IPS-15b (cell line): ENCODE measurements at regions not wholly inside any gene's neighbourhood (a gene's known extent, or its start where the extent isn't known, plus 50 kb on each side); places are given as distances from the start of the nearest gene placed in this dataset.

Source experiments
- H3K27me3 ChIP-seq: one replicate; pipeline ENCODE4 v1.6.1; 2013; ENCODE audit warnings: low read length; ENCODE audit not compliant: control insufficient read depth, insufficient read depth
- H3K36me3 ChIP-seq: one replicate; pipeline ENCODE4 v1.6.1; 2013; ENCODE audit warnings: low read length; ENCODE audit not compliant: control insufficient read depth, insufficient read depth
- H3K4me1 ChIP-seq: one replicate; pipeline ENCODE4 v1.6.1; 2013; ENCODE audit warnings: mild to moderate bottlenecking, low read length; ENCODE audit not compliant: control insufficient read depth, insufficient read depth
- H3K4me3 ChIP-seq: one replicate; pipeline ENCODE4 v1.5.1; 2013; ENCODE audit warnings: low read depth, low read length
- H3K9ac ChIP-seq: one replicate; pipeline ENCODE4 v1.6.1; 2013; ENCODE audit warnings: low read depth, mild to moderate bottlenecking, low read length
- H3K9me3 ChIP-seq: one replicate; pipeline ENCODE4 v1.6.1; 2013; ENCODE audit warnings: mild to moderate bottlenecking, low read length; ENCODE audit not compliant: control insufficient read depth, insufficient read depth

DNA sequence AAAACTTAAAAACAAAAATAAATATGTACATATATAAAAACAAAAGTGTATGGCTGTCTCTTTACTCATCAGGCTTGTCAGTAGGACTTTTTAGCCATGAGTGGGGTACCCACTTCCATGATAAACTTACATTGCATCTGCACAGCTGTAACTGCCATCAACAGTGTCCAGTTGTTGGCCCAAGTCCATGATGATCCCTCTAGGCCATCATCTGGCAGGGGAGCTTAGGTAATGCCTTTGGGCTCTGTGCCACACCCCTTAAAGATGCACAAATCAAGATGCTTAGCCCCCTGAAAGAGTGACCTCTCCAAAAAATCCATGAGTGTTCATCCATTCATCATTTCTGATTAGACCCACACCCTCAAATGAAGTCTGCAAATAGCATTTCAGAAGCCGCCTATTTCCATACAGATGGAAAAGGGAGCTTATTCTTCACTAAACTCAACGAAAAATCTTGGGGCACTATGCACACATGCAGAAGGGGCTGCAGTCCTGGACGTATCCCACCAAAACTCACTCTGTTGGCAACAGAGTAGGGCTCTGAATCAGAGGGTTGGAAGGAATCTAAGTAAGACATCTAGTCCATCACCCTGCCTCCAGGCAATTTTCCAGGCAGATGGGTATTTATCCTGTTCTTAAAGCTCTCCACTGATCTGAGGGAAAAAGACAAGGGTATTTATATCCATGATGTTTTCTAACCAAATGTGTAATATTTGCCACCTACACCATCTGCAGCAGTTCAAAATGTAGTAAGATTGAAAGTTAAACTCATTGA lies 691.0 kb downstream of the ZEB2 start:
- no peaks in the 10 kb centered on the region for H3K36me3 ChIP-seq
- H3K9me3 ChIP-seq = no peaks in the 10 kb centered on the region
- peaks cover 15% of the 10 kb centered on the region for H3K4me1 ChIP-seq
- no peak overlapping the region for H3K4me3 ChIP-seq
- H3K27me3 ChIP-seq = no peaks in the 10 kb centered on the region
- H3K9ac ChIP-seq = no peak overlapping the region

DNA sequence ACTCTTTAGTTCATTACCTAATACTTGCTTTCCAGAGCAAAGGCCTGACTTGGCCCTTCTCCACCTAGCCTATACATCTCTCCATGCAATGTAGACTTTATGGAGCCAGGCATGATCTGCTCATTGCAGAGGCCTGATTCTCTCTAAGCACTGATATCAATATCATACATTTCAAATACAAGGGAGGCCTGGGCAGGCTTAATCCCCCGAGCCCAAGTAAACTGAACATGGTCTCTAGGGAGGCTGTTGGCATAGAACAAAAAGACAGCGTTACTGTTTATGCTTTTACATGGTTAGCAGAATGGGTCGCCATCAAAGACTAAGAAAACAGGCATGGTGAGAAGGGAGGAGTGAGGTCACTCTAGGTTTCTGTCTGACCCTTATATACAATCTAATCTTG lies 695.1 kb downstream of the ZEB2 start:
- Histone ChIP-seq H3K9me3 (no peaks in the 10 kb centered on the region), H3K36me3 (no peaks in the 10 kb centered on the region), H3K9ac (no peak overlapping the region), H3K4me3 (no peak overlapping the region), H3K27me3 (no peaks in the 10 kb centered on the region), H3K4me1 (peaks cover 7% of the 10 kb centered on the region)

DNA sequence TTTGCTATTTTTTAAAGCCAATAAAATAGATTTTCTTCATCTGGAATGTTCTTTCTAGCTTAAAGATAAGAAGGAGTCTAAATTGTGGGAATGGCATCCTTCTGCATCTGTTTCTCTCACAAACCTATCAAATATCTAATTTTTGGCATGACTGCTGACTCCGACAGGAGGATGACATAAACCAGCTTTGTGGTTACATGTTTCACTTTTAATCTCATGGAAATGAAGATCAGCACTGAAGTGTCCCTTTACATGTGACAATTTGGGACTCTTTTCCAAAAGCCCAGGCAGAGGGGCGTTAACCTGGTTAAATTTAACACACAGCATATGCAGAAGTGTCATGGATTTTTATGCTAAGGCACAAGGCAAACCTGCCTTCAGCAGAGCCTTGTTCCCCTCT lies 694.7 kb downstream of the ARHGAP15 start:
- Histone ChIP-seq H3K27me3 (no peaks in the 10 kb centered on the region), H3K4me1 (peaks cover 7% of the 10 kb centered on the region)

DNA sequence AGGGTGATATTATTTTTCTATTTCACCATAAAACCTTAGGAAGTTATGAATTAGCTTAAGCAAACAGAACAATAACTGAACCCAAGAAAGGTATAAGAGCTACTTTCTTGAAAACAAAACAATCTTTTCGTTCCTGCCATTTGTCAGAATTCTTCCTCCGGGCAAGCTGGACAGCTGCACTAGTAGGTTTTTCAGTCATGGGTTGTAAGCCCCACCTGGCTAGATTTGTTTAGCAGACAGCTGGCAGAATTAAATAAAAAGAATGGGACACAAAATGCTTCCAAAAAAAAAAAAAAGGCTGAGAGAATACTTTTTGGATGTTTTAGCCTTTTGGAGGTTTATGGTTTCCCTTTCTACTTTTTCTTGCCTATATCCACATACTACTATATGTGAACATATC lies 694.1 kb downstream of the ARHGAP15 start:
- Histone ChIP-seq H3K4me1 (peaks cover 7% of the 10 kb centered on the region), H3K4me3 (no peak overlapping the region), H3K36me3 (no peaks in the 10 kb centered on the region), H3K9me3 (no peaks in the 10 kb centered on the region), H3K9ac (no peak overlapping the region), H3K27me3 (no peaks in the 10 kb centered on the region)

More for the DNA sequence above, 694.7 kb downstream of the ARHGAP15 start:
- Histone ChIP-seq H3K4me3 (no peak overlapping the region), H3K9me3 (no peaks in the 10 kb centered on the region), H3K9ac (no peak overlapping the region), H3K36me3 (no peaks in the 10 kb centered on the region)

DNA sequence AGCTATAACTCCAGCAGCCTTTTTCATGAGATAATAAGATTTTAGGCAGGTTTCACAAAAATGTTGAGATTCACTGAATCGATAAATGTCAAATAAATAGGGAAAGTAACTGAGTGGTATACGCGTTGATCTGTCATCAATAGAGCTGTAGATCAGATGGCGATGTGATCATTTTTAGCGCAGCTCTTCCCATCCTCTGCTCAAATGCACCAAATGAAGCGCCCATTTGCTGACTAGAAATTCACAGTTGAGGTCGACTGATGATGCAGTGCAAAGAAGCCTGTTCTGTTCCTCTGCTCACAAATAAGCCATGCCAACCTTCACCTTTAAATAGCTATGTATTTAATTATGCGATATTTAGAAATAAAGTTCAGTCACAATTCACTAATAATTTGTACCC lies 693.5 kb downstream of the ARHGAP15 start:
- Histone ChIP-seq H3K36me3 (no peaks in the 10 kb centered on the region), H3K9me3 (no peaks in the 10 kb centered on the region), H3K9ac (no peak overlapping the region), H3K27me3 (no peaks in the 10 kb centered on the region), H3K4me3 (no peak overlapping the region), H3K4me1 (peaks cover 7% of the 10 kb centered on the region)

DNA sequence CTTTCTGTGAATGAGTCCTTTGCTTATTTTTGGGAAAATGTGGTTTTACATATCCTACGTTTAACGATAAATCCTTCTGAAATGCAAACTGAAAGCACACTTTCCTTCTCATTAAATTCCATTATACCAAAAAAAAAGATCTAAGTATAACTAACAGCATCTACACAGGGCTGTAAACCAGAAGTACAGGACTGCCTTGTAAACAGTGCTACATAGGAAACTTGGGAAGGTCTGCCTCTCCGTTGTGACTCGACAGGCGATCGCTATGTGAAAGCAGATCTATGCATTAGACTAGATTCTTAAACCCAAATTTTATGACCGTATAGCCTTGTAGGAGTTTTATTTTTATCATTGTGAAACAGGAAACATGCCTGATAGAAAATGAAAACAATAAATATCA lies 690.5 kb downstream of the ARHGAP15 start:
- Histone ChIP-seq H3K9me3 (no peaks in the 10 kb centered on the region), H3K36me3 (no peaks in the 10 kb centered on the region), H3K9ac (no peak overlapping the region), H3K27me3 (no peaks in the 10 kb centered on the region), H3K4me1 (peaks cover under 1% of the 10 kb centered on the region), H3K4me3 (no peak overlapping the region)

DNA sequence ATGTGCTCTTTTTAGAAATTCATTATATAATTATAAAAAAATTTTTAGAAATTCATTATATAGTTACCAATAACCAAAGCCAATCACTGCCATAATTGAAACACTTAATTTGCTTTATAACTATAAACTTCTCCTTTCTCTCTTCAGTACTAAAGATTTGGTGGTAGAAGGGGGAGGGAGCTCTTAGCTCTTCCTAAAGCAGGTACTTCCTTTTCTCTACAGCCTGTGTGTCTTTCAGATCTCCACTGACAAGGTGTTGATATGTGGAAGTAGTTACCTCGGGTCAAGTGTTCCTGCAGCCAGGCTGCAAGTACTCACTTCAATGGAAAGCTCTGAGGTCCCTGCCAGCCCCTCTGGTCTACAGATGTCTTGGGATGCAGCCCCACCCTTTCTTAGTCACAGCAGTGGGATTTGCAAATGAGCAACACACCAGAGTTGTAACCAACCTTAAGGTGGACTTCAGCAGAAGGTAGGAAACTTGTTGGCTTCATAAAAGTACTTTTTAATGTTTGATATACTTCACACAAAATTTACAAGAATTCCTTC lies 690.0 kb downstream of the ARHGAP15 start:
- Histone ChIP-seq H3K36me3 (no peaks in the 10 kb centered on the region), H3K9me3 (no peaks in the 10 kb centered on the region), H3K4me1 (no peaks in the 10 kb centered on the region), H3K27me3 (no peaks in the 10 kb centered on the region), H3K9ac (no peak overlapping the region), H3K4me3 (no peak overlapping the region)
